ENCODE measurements at regions not wholly inside any gene's neighbourhood (a gene's known extent, or its start where the extent isn't known, plus 50 kb on each side); places are given as distances from the start of the nearest gene placed in this dataset.

DNA sequence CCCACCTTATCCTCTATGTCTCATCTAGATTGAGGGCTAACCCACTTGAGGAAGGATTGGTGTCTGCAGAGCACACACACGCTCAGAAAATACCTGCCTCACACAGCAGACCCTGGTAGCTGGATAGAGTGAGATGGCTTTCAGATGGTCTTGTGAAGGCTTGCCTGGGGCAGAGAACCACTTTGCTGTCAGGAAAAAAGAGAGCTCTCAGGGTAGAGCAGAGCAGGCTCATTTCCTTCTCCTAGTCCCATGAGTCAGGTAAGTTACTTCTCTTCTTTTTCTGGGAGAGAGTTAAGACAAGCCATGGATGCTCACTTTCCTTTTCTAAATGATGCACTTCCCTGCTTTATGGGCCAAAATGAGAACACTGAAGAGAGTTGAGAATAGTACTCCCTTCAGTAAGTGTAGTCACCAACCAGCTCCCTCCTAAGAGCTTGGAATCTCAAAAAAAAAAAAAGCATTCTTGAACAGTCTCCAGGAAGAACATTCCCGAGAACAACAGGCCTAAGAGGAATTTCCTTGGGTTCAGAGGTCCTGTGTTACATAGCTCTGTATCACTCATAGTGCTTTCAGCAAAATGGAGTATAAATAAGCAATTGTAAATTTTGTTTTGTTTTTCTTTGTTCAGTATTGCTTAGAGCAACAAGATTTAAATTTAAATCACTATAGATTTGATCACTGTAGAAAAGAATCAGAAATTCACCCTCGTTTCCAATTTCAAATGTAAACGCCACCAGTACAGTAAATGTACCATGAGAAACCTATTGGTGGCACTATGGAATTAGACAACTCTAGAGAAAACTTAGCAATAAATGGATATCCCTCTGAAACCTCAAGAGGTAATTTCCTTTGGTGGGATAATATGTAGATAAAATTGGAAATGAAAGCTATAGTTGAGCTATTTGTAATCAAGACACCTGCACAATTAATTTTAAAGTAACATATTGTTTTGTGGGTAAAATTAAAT, 530.3 kb downstream of the RFPL4B start:
- TF ChIP-seq, protein P1, sequence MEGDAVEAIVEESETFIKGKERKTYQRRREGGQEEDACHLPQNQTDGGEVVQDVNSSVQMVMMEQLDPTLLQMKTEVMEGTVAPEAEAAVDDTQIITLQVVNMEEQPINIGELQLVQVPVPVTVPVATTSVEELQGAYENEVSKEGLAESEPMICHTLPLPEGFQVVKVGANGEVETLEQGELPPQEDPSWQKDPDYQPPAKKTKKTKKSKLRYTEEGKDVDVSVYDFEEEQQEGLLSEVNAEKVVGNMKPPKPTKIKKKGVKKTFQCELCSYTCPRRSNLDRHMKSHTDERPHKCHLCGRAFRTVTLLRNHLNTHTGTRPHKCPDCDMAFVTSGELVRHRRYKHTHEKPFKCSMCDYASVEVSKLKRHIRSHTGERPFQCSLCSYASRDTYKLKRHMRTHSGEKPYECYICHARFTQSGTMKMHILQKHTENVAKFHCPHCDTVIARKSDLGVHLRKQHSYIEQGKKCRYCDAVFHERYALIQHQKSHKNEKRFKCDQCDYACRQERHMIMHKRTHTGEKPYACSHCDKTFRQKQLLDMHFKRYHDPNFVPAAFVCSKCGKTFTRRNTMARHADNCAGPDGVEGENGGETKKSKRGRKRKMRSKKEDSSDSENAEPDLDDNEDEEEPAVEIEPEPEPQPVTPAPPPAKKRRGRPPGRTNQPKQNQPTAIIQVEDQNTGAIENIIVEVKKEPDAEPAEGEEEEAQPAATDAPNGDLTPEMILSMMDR (IDR thresholded peaks at IDR 0.05), result no peak
- TF ChIP-seq POLR2A (IDR thresholded peaks at IDR 0.05) (no peak), EP300 (IDR thresholded peaks at IDR 0.05) (no peak)

Measured in ovary (tissue), 3 donors.